Neural cell (in vitro differentiated cells): ENCODE measurements at regions not wholly inside any gene's neighbourhood (a gene's known extent, or its start where the extent isn't known, plus 50 kb on each side); places are given as distances from the start of the nearest gene placed in this dataset.

Experiments used
- H2AFZ ChIP-seq: fragments of 200-600, 300-800 bp; sonication (generic), shearing (Covaris generic); 2 replicates; pipeline ENCODE4 v1.6.0; 2014; ENCODE audit warnings: low read depth, mild to moderate bottlenecking, antibody characterized with exemption, low read length, moderate library complexity
- H3F3A ChIP-seq: fragments of 200-600 bp; shearing (Covaris generic); 2 replicates; pipeline ENCODE4 v1.6.1; 2016; ENCODE audit warnings: mild to moderate bottlenecking, moderate library complexity, mixed read lengths, antibody characterized with exemption, low read length; ENCODE audit not compliant: insufficient read depth, poor library complexity, severe bottlenecking
- H3K27ac ChIP-seq: fragments of 200-600, 300-800 bp; sonication (generic), shearing (Covaris generic); 2 replicates; pipeline ENCODE4 v1.5.1; 2014; ENCODE audit warnings: mild to moderate bottlenecking, low read length, moderate library complexity
- H3K27me3 ChIP-seq: fragments of 300-800, 200-600 bp; sonication (generic), shearing (Covaris generic); 2 replicates; pipeline ENCODE4 v1.6.0; 2014; ENCODE audit warnings: mild to moderate bottlenecking, low read depth, low read length, moderate library complexity; ENCODE audit not compliant: insufficient read depth
- H3K36me3 ChIP-seq: fragments of 300-800, 200-600 bp; sonication (generic), shearing (Covaris generic); 2 replicates; pipeline ENCODE4 v1.5.1; 2014; ENCODE audit warnings: mild to moderate bottlenecking, antibody characterized with exemption, low read length, moderate library complexity; ENCODE audit not compliant: insufficient read depth
- H3K4me2 ChIP-seq: fragments of 300-800, 200-600 bp; sonication (generic), shearing (Covaris generic); 2 replicates; pipeline ENCODE4 v1.6.0; 2014; ENCODE audit warnings: mild to moderate bottlenecking, low read length
- H3K4me3 ChIP-seq: fragments of 300-800, 200-600 bp; sonication (generic), shearing (Covaris generic); 2 replicates; pipeline ENCODE4 v1.5.1; 2014; ENCODE audit warnings: mild to moderate bottlenecking, low read length, moderate library complexity
- H3K79me2 ChIP-seq: fragments of 200-600 bp; shearing (Covaris generic); replicated peaks from 2 replicates; pipeline ENCODE4 v1.6.0; 2014; ENCODE audit warnings: mild to moderate bottlenecking, low read length, moderate library complexity; ENCODE audit not compliant: insufficient read depth
- H3K9ac ChIP-seq: fragments of 300-800, 200-600 bp; sonication (generic), shearing (Covaris generic); 2 replicates; pipeline ENCODE4 v1.6.1; 2016; ENCODE audit warnings: mild to moderate bottlenecking, low read length, mixed read lengths
- H3K9me2 ChIP-seq: fragments of 200-600 bp; shearing (Covaris generic); 2 replicates; pipeline ENCODE4 v1.6.1; 2016; ENCODE audit warnings: mild to moderate bottlenecking, low read length, mixed read lengths; ENCODE audit not compliant: insufficient read depth
- H3K9me3 ChIP-seq: fragments of 200-600, 300-800 bp; sonication (generic), shearing (Covaris generic); 2 replicates; pipeline ENCODE4 v1.6.1; 2016; ENCODE audit warnings: mild to moderate bottlenecking, mixed run types, low read length, moderate library complexity, mixed read lengths
- H4K20me1 ChIP-seq: fragments of 200-600 bp; shearing (Covaris generic); 2 replicates; pipeline ENCODE4 v1.6.1; 2016; ENCODE audit warnings: mild to moderate bottlenecking, mixed run types; ENCODE audit not compliant: insufficient read depth
- CTCF ChIP-seq: fragments of 450-650 bp; IDR thresholded peaks from 2 replicates; pipeline ENCODE4 v1.5.1; 2014; ENCODE audit warnings: antibody characterized with exemption, mild to moderate bottlenecking, moderate library complexity; ENCODE audit not compliant: poor library complexity, severe bottlenecking
- EP300 ChIP-seq: fragments of 450-650 bp; conservative IDR thresholded peaks from 2 replicates; pipeline ENCODE4 v1.6.1; 2014; ENCODE audit warnings: antibody characterized with exemption, mild to moderate bottlenecking, moderate library complexity; ENCODE audit not compliant: poor library complexity, severe bottlenecking
- EZH2 ChIP-seq: fragments of 200-600, 300-800 bp; shearing (Covaris generic), sonication (generic); IDR thresholded peaks from 2 replicates; pipeline ENCODE4 v1.6.1; 2014; ENCODE audit warnings: antibody characterized with exemption, low read length, borderline replicate concordance, mild to moderate bottlenecking; ENCODE audit not compliant: insufficient read depth, poor library complexity, severe bottlenecking
- MXI1 ChIP-seq: fragments of 450-650 bp; conservative IDR thresholded peaks from 2 replicates; pipeline ENCODE4 v1.6.1; 2014; ENCODE audit warnings: antibody characterized with exemption, mild to moderate bottlenecking; ENCODE audit not compliant: poor library complexity, severe bottlenecking
- POLR2AphosphoS5 ChIP-seq: IDR thresholded peaks from 2 replicates; pipeline ENCODE4 v1.6.1; 2012
- RAD21 ChIP-seq: fragments of 450-650 bp; conservative IDR thresholded peaks from 2 replicates; pipeline ENCODE4 v1.6.1; 2014; ENCODE audit warnings: antibody characterized with exemption, mild to moderate bottlenecking, moderate library complexity
- REST ChIP-seq: IDR thresholded peaks from 2 replicates; pipeline ENCODE4 v1.6.1; 2012; ENCODE audit warnings: borderline replicate concordance
- SMC3 ChIP-seq: fragments of 450-650 bp; conservative IDR thresholded peaks from 2 replicates; pipeline ENCODE4 v1.6.1; 2014; ENCODE audit warnings: antibody characterized with exemption, mild to moderate bottlenecking, moderate library complexity; ENCODE audit not compliant: poor library complexity
- TAF1 ChIP-seq: IDR thresholded peaks from 2 replicates; pipeline ENCODE4 v1.6.1; 2012; ENCODE audit warnings: low read depth

- H3K79me2 ChIP-seq: no peaks in the 10 kb centered on the region
- no peaks in the 10 kb centered on the region for H3K9me2 ChIP-seq
- H3K9ac ChIP-seq: no peak overlapping the region
- H3K4me2 ChIP-seq: no peak overlapping the region
- no peaks in the 10 kb centered on the region for H3K9me3 ChIP-seq
- H4K20me1 ChIP-seq: no peaks in the 10 kb centered on the region
- no peak overlapping the region for H3K4me3 ChIP-seq
- H3F3A ChIP-seq: no peaks in the 10 kb centered on the region
- no peaks in the 10 kb centered on the region for H3K36me3 ChIP-seq
- H3K27me3 ChIP-seq: no peaks in the 10 kb centered on the region
- TF ChIP-seq CTCF: no peak
- TF ChIP-seq TAF1: no peak
- TF ChIP-seq POLR2AphosphoS5: no peak
- no peak for TF ChIP-seq RAD21
- TF ChIP-seq EP300: no peak
- no peak for TF ChIP-seq SMC3
- no peak for TF ChIP-seq REST
- no peak for TF ChIP-seq MXI1
- TF ChIP-seq EZH2: no peak
- no peak overlapping the region for H3K27ac ChIP-seq
- no peak overlapping the region for H2AFZ ChIP-seq
Measured at GRCh38 chr1:216935901-216936300, 212.7 kb upstream of the ESRRG start.

DNA sequence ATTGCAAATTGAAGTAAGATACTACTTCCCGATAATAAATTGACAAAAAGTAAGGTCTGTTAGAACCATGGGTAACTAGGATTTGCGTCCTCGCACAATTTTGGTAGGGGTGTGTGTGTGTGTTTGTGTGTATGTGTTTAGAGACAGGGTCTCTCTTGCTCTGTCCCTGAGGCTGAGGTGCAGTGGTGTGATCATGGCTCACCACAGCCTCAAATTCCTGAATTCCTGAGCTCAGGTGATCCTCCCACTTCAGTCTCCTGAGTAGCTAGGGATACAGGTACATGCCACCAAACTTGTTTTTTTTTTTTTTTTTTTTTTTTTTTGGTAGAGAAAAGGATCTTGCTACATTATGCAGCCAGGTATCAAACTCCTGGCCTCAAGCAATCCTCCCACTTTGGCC, 209.2 kb upstream of the ESRRG start:
- Histone ChIP-seq H3K36me3 (no peaks in the 10 kb centered on the region), H3K9me3 (no peaks in the 10 kb centered on the region), H3K79me2 (no peaks in the 10 kb centered on the region), H3K4me2 (no peak overlapping the region), H2AFZ (no peak overlapping the region), H3K27me3 (no peaks in the 10 kb centered on the region), H3K4me3 (no peak overlapping the region), H3K9ac (no peak overlapping the region), H3K9me2 (no peaks in the 10 kb centered on the region), H3F3A (no peaks in the 10 kb centered on the region), H3K27ac (no peak overlapping the region), H4K20me1 (no peaks in the 10 kb centered on the region)
- no peak for TF ChIP-seq MXI1
- TF ChIP-seq EP300: no peak
- no peak for TF ChIP-seq TAF1
- TF ChIP-seq RAD21: no peak
- TF ChIP-seq POLR2AphosphoS5: no peak
- no peak for TF ChIP-seq SMC3
- TF ChIP-seq EZH2: no peak
- no peak for TF ChIP-seq CTCF
- no peak for TF ChIP-seq REST
